ENCODE measurements at regions not wholly inside any gene's neighbourhood (a gene's known extent, or its start where the extent isn't known, plus 50 kb on each side); places are given as distances from the start of the nearest gene placed in this dataset.

- Histone ChIP-seq H4K91ac (replicated peaks; ENCODE audit: insufficient read length, low read length) (no peak overlapping the region), H3K9me3 (ENCODE audit: insufficient read depth in 2 of 2, low read depth in 1 of 2, low read length in 1 of 2) (no peaks in the 10 kb centered on the region; a peak in 1 of 4 replicates), H3K14ac (ENCODE audit: insufficient read length) (peak overlapping the region; percentile 12), H3K4ac (replicated peaks; ENCODE audit: insufficient read length, low read depth, low read length) (no peak overlapping the region), H3K27me3 (replicated peaks in 1 of 4; ENCODE audit: control insufficient read depth in 3 of 4, extremely low read depth in 1 of 4, insufficient read depth in 3 of 4, low read length in 3 of 4) (no peaks in the 10 kb centered on the region; a peak in 1 of 7 replicates), H2BK120ac (replicated peaks; ENCODE audit: low read depth, low read length) (no peak overlapping the region), H4K20me1 (replicated peaks in 1 of 2; ENCODE audit: control insufficient read depth in 1 of 2, insufficient read depth in 2 of 2, low read length in 2 of 2) (peaks cover 0 to 6% of the 10 kb centered on the region in 2 experiments), H2BK20ac (ENCODE audit: low read length) (no peak overlapping the region), H3K27ac (ENCODE audit: low read depth, low read length) (no peak overlapping the region), H4K8ac (ENCODE audit: extremely low read depth, insufficient read depth, low read length) (no peak overlapping the region), H3K79me1 (ENCODE audit: low read depth, low read length) (peaks cover 5% of the 10 kb centered on the region), H3K56ac (replicated peaks; ENCODE audit: insufficient read length, low read depth, low read length) (no peak overlapping the region), H2BK5ac (ENCODE audit: low read depth, low read length) (no peak overlapping the region), H3K23ac (ENCODE audit: insufficient read length) (no peak overlapping the region), H3K18ac (ENCODE audit: extremely low read depth, low read length) (no peak overlapping the region), H3K23me2 (ENCODE audit: low read depth, low read length) (no peaks in the 10 kb centered on the region), H2AFZ (ENCODE audit: low read length) (no peak overlapping the region), H2BK15ac (ENCODE audit: low read length) (no peak overlapping the region; the same call in 1 of the 2 replicates), H3K36me3 (ENCODE audit: control insufficient read depth in 2 of 4, insufficient read depth in 4 of 4, low read length in 3 of 4) (no peaks in the 10 kb centered on the region), H2AK5ac (ENCODE audit: low read depth, low read length) (peak overlapping the region; percentile 79; the same call in 1 of the 2 replicates), H3K79me2 (ENCODE audit: control insufficient read depth in 1 of 2, insufficient read depth in 2 of 2, low read length in 2 of 2) (no peaks in the 10 kb centered on the region), H3K9ac (replicated peaks in 1 of 4; ENCODE audit: extremely low read depth in 1 of 4, low read depth in 3 of 4, low read length in 3 of 4) (no peak overlapping the region), H4K5ac (ENCODE audit: insufficient read length, low read depth, low read length) (no peak overlapping the region), H3K4me3 (ENCODE audit: extremely low read depth in 1 of 4, insufficient read depth in 2 of 4, low read depth in 3 of 4, low read length in 4 of 4) (no peak overlapping the region), H2BK12ac (ENCODE audit: low read depth, low read length) (0 out of 2 replicates have a peak overlapping the region, but pooled peaks have one; percentile 12), H3K4me2 (ENCODE audit: insufficient read depth in 1 of 2, low read depth in 2 of 2, low read length in 2 of 2) (no peak overlapping the region), H3K4me1 (replicated peaks in 1 of 4; ENCODE audit: control insufficient read depth in 3 of 4, insufficient read depth in 4 of 4, low read length in 3 of 4) (no peaks in the 10 kb centered on the region; a peak in 2 of 7 replicates)
- DNase-seq (ENCODE audit: low read depth in 1 of 2, low spot score in 2 of 2): no peak
- TF ChIP-seq POLR2AphosphoS5 (IDR thresholded peaks at IDR 0.05; ENCODE audit: low read depth, low read length) (no peak), BRCA1 (IDR thresholded peaks at IDR 0.05; ENCODE audit: low read depth, low read length) (no peak), POU5F1 (IDR thresholded peaks at IDR 0.05; ENCODE audit: low read depth, low read length) (no peak), SP1 (IDR thresholded peaks at IDR 0.05; ENCODE audit: low read depth, low read length) (0 out of 2 replicates have a peak, but pooled peaks have one; percentile 18), HDAC6 (IDR thresholded peaks at IDR 0.05; ENCODE audit: low read depth, low read length) (no peak), SRF (IDR thresholded peaks at IDR 0.05; ENCODE audit: low read depth, low read length) (no peak), TEAD4 (IDR thresholded peaks at IDR 0.05; ENCODE audit: low read depth, low read length) (peak; percentile 60; the same call in 1 of the 2 replicates), ASH2L (IDR thresholded peaks at IDR 0.05; ENCODE audit: low read length) (no peak), SP4 (IDR thresholded peaks at IDR 0.05; ENCODE audit: low read length) (0 out of 2 replicates have a peak, but pooled peaks have one; percentile 35), TBP (IDR thresholded peaks at IDR 0.05; ENCODE audit: low read depth, low read length) (no peak), GABPA (IDR thresholded peaks at IDR 0.05; ENCODE audit: borderline replicate concordance, insufficient read depth, low read length) (no peak)
- CTCF ChIA-PET (ENCODE audit: partially characterized antibody): no interaction called here
- POLR2A ChIA-PET (ENCODE audit: partially characterized antibody): interaction anchor here (0.7 to 1.1 kb wide), 3 partner anchors 9 to 1274 kb away, joined by 3 read pairs; no protein-coding TSS in a partner anchor
- 80% methylated on average over 1 of the region's 1 CpG; no CpG with 5 or more reads in 1 of the 2 experiments for WGBS, 2 experiments (ENCODE audit: extremely low coverage in 1 of 2, insufficient coverage in 1 of 2, insufficient read length in 1 of 2, insufficient replicate concordance in 2 of 2, low coverage in 1 of 2, low lambda C conversion rate in 2 of 2, missing lambda C conversion rate in 1 of 2)
- FAIRE-seq: no peak
Observed at GRCh38 chr12:111085096-111085495, 164.7 kb upstream of the MYL2 start.
